Prostate gland (tissue), 2 donors: ENCODE measurements at regions not wholly inside any gene's neighbourhood (a gene's known extent, or its start where the extent isn't known, plus 50 kb on each side); places are given as distances from the start of the nearest gene placed in this dataset.

ENCODE experiments used
- CTCF ChIP-seq, 4 experiments: fragments of 200-600 bp in 2 of 4; fragments of 450-650 bp in 2 of 4; sonication (generic) in 2 of 4; IDR thresholded peaks; 1 replicate in 3 of 4; 2 replicates in 1 of 4; pipeline ENCODE4 v1.5.1; 2016 to 2019; ENCODE audit warnings: antibody characterized with exemption in 4 of 4, mild to moderate bottlenecking in 2 of 4, moderate library complexity in 2 of 4
- POLR2A ChIP-seq: fragments of 450-650 bp; IDR thresholded peaks from one replicate; pipeline ENCODE4 v1.6.1; 2016; ENCODE audit warnings: antibody characterized with exemption, mild to moderate bottlenecking
- POLR2AphosphoS5 ChIP-seq: sonication (generic); formaldehyde crosslinking; IDR thresholded peaks from one replicate; pipeline ENCODE4 v1.6.1; 2017; ENCODE audit warnings: antibody characterized with exemption

DNA sequence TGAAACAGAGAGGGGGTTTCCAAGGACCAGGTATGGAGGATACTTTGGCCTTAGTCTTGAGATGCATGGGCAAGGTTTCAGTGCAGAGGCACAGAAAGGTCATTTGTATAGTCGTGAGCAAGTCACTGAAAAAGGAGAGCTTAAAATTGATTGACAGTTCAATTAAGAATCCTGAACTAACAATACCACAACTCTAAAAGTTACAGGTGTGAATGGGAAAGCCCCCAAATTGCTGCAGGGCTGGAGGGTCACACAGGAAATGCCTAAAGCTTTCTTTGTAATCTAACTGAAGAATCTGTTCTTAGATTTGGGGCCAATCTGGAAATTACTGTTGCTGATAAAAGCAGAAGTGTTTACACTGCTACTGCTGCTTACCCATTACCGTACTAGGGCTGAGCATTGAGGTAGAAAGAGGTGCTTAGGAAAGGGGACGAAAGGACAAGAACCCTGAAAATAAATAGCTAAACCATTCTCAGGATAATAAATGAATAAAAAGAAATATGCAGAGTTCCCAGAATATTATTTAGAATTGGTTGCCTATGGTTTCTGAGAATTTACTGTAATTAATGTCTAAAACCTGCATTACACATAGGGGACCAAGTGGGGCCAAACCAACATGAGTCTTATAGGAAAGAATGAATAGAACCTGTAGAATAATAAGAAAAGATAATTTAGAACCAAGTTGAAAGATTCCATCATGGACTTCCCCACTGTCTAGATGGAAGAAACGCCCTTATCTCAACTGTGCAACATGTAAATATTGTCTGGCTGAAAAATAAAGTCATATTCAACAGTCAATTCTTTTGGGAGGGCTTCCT is 91.9 kb upstream of the PPP1R2C start:
- TF ChIP-seq CTCF (IDR thresholded peaks at IDR 0.05) (no peak), POLR2AphosphoS5 (no peak), POLR2A (no peak)
